ENCODE measurements at regions not wholly inside any gene's neighbourhood (a gene's known extent, or its start where the extent isn't known, plus 50 kb on each side); places are given as distances from the start of the nearest gene placed in this dataset.

DNA sequence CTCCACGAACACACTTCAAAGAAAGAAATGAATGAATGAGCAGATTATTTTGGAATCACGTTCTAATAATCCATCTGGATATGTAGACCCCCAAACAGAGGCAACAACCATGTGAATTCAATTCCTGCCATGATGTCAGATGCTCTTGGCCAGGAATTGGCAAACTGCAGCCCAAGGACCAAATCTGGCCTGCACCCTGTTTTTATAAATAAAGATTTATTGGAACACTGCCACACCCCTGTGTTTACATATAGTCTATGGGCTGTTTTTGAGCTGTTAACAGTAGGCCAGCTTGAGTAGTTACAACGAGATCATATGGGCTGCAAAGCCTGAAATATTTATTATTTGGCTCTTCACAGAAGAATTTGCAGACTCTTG is 336.0 kb upstream of the ZFHX3 start:
- no TSS peak for BruUV-seq (replicated peaks)
- TF ChIP-seq TCF7L2 (IDR thresholded peaks at IDR 0.05; ENCODE audit: low read depth, low read length), result no peak
- no peak for TF ChIP-seq SIN3A (IDR thresholded peaks at IDR 0.05; ENCODE audit: borderline replicate concordance, insufficient read depth, low read depth, low read length)
- TF ChIP-seq, protein P1, sequence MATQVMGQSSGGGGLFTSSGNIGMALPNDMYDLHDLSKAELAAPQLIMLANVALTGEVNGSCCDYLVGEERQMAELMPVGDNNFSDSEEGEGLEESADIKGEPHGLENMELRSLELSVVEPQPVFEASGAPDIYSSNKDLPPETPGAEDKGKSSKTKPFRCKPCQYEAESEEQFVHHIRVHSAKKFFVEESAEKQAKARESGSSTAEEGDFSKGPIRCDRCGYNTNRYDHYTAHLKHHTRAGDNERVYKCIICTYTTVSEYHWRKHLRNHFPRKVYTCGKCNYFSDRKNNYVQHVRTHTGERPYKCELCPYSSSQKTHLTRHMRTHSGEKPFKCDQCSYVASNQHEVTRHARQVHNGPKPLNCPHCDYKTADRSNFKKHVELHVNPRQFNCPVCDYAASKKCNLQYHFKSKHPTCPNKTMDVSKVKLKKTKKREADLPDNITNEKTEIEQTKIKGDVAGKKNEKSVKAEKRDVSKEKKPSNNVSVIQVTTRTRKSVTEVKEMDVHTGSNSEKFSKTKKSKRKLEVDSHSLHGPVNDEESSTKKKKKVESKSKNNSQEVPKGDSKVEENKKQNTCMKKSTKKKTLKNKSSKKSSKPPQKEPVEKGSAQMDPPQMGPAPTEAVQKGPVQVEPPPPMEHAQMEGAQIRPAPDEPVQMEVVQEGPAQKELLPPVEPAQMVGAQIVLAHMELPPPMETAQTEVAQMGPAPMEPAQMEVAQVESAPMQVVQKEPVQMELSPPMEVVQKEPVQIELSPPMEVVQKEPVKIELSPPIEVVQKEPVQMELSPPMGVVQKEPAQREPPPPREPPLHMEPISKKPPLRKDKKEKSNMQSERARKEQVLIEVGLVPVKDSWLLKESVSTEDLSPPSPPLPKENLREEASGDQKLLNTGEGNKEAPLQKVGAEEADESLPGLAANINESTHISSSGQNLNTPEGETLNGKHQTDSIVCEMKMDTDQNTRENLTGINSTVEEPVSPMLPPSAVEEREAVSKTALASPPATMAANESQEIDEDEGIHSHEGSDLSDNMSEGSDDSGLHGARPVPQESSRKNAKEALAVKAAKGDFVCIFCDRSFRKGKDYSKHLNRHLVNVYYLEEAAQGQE (IDR thresholded peaks at IDR 0.05; ENCODE audit: insufficient read depth in 1 of 2, low read depth in 2 of 2, low read length in 1 of 2), result no peak
- no peak for TF ChIP-seq POLR2AphosphoS5 (IDR thresholded peaks at IDR 0.05; ENCODE audit: low read depth, low read length)
- TF ChIP-seq, protein P2, sequence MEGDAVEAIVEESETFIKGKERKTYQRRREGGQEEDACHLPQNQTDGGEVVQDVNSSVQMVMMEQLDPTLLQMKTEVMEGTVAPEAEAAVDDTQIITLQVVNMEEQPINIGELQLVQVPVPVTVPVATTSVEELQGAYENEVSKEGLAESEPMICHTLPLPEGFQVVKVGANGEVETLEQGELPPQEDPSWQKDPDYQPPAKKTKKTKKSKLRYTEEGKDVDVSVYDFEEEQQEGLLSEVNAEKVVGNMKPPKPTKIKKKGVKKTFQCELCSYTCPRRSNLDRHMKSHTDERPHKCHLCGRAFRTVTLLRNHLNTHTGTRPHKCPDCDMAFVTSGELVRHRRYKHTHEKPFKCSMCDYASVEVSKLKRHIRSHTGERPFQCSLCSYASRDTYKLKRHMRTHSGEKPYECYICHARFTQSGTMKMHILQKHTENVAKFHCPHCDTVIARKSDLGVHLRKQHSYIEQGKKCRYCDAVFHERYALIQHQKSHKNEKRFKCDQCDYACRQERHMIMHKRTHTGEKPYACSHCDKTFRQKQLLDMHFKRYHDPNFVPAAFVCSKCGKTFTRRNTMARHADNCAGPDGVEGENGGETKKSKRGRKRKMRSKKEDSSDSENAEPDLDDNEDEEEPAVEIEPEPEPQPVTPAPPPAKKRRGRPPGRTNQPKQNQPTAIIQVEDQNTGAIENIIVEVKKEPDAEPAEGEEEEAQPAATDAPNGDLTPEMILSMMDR (IDR thresholded peaks at IDR 0.05), result no peak
- ChIA-PET POLR2A (no interaction called here), CTCF (no interaction called here)
- Histone ChIP-seq H3K4me1 (ENCODE audit: control insufficient read depth, insufficient read depth, low read length) (no peaks in the 10 kb centered on the region), H3K27me3 (ENCODE audit: control insufficient read depth, insufficient read depth, low read length) (no peaks in the 10 kb centered on the region), H3K4me3 (ENCODE audit: low read depth in 2 of 2, low read length in 2 of 2) (no peak overlapping the region), H3K36me3 (ENCODE audit: control insufficient read depth, insufficient read depth, low read length) (no peaks in the 10 kb centered on the region), H3K27ac (ENCODE audit: low read length) (no peak overlapping the region), H3K9me3 (ENCODE audit: control insufficient read depth, insufficient read depth, low read depth, low read length) (no peaks in the 10 kb centered on the region)
- in situ Hi-C loops (cut with HindIII; ENCODE audit: low pct_unique_long_range_greater_than_20kb, low sequenced_read_pairs), result no loop called here
- intact Hi-C loops (cut with micrococcal nuclease; ENCODE audit: unreplicated experiment), result no loop called here
- ATAC-seq (no peak), DNase-seq (ENCODE audit: low read depth, low spot score) (no peak)

DNA sequence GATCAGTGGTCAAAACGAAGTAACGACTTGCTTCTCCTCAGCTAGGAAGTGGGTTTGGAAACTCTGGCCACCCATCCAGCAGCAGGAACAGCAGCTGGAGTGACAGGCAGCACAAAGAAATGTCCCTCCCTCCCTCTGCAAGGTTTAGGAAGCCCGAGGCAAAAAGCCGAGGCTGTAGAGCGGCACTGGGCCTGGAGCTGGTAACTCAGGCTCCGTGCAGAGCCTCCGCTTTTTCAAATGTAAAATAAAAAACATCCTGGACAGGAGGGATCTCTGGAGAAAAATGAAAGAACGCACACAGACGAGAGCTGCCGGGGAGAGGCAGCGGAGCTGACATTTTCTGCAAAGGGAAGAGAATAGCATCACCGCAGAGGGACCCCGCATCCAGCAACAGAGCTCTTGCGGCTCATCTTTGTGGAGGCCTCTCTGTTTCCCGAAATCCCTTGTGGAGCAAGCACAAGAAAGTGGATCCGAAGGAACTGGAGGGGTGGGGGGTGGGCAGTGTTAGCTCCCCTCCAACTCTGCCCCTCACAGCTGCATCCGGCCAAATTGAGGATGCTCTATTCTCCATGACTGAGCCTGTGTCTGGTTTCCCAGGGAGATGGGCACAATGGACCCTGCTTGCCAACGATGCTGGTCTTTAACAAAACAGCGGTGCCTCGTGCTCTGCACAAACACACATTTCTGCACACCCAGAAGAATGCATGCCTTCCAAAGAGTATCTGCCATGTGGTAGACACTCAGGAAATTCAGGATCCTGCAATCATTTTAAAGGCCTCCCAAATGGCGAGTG is 335.5 kb upstream of the ZFHX3 start:
- in situ Hi-C loops (cut with HindIII; ENCODE audit: low pct_unique_long_range_greater_than_20kb, low sequenced_read_pairs) (no loop called here), intact Hi-C loops (cut with micrococcal nuclease; ENCODE audit: unreplicated experiment) (no loop called here)
- no peaks in the 10 kb centered on the region for H3K36me3 ChIP-seq (ENCODE audit: control insufficient read depth, insufficient read depth, low read length)
- H3K4me3 ChIP-seq (ENCODE audit: low read depth in 2 of 2, low read length in 2 of 2), result no peak overlapping the region
- H3K4me1 ChIP-seq (ENCODE audit: control insufficient read depth, insufficient read depth, low read length), result no peaks in the 10 kb centered on the region
- CTCF ChIA-PET, result no interaction called here
- no TSS peak for BruUV-seq (replicated peaks)
- no peak for ATAC-seq
- no peaks in the 10 kb centered on the region for H3K27me3 ChIP-seq (ENCODE audit: control insufficient read depth, insufficient read depth, low read length)
- no peaks in the 10 kb centered on the region for H3K9me3 ChIP-seq (ENCODE audit: control insufficient read depth, insufficient read depth, low read depth, low read length)
- POLR2A ChIA-PET, result no interaction called here
- TF ChIP-seq, protein P1 (IDR thresholded peaks at IDR 0.05; ENCODE audit: insufficient read depth in 1 of 2, low read depth in 2 of 2, low read length in 1 of 2), result no peak
- TF ChIP-seq SIN3A (IDR thresholded peaks at IDR 0.05; ENCODE audit: borderline replicate concordance, insufficient read depth, low read depth, low read length) (no peak), TCF7L2 (IDR thresholded peaks at IDR 0.05; ENCODE audit: low read depth, low read length) (no peak), POLR2AphosphoS5 (IDR thresholded peaks at IDR 0.05; ENCODE audit: low read depth, low read length) (no peak)
- TF ChIP-seq, protein P2 (IDR thresholded peaks at IDR 0.05), result no peak
- no peak for DNase-seq (ENCODE audit: low read depth, low spot score)
- H3K27ac ChIP-seq (ENCODE audit: low read length), result no peak overlapping the region

Data from Panc1 (cell line).